ENCODE measurements at regions not wholly inside any gene's neighbourhood (a gene's known extent, or its start where the extent isn't known, plus 50 kb on each side); places are given as distances from the start of the nearest gene placed in this dataset.

GRCh38 chr10:37490266-37490665 is 364.9 kb downstream of the ANKRD30A start:
- TF ChIP-seq, protein P1, sequence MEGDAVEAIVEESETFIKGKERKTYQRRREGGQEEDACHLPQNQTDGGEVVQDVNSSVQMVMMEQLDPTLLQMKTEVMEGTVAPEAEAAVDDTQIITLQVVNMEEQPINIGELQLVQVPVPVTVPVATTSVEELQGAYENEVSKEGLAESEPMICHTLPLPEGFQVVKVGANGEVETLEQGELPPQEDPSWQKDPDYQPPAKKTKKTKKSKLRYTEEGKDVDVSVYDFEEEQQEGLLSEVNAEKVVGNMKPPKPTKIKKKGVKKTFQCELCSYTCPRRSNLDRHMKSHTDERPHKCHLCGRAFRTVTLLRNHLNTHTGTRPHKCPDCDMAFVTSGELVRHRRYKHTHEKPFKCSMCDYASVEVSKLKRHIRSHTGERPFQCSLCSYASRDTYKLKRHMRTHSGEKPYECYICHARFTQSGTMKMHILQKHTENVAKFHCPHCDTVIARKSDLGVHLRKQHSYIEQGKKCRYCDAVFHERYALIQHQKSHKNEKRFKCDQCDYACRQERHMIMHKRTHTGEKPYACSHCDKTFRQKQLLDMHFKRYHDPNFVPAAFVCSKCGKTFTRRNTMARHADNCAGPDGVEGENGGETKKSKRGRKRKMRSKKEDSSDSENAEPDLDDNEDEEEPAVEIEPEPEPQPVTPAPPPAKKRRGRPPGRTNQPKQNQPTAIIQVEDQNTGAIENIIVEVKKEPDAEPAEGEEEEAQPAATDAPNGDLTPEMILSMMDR (IDR thresholded peaks at IDR 0.05; ENCODE audit: low read depth, low read length, missing input control) = no peak
- TF ChIP-seq GABPA (IDR thresholded peaks at IDR 0.05 in 1 of 2, conservative IDR thresholded peaks at IDR 0.05 in 1 of 2) (no peak), RXRA (IDR thresholded peaks at IDR 0.05) (no peak), HNF4A (conservative IDR thresholded peaks at IDR 0.05) (no peak), TAF1 (conservative IDR thresholded peaks at IDR 0.05) (no peak), HNF4G (IDR thresholded peaks at IDR 0.05) (no peak)
- TF ChIP-seq, protein P2, sequence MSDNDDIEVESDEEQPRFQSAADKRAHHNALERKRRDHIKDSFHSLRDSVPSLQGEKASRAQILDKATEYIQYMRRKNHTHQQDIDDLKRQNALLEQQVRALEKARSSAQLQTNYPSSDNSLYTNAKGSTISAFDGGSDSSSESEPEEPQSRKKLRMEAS (IDR thresholded peaks at IDR 0.05) = no peak

All from liver (tissue), 3 donors.